HG03064 (cell line): ENCODE measurements at regions not wholly inside any gene's neighbourhood (a gene's known extent, or its start where the extent isn't known, plus 50 kb on each side); places are given as distances from the start of the nearest gene placed in this dataset.

Experiments
- ATAC-seq: cut with Tn5 transposase; IDR thresholded peaks from one replicate; pipeline ENCODE4 v1.9.1; 2021; ENCODE audit warnings: low read depth; ENCODE audit not compliant: unreplicated experiment

- ATAC-seq: no peak
Measured at GRCh38 chr4:127555106-127555505, 77.7 kb upstream of the INTU start.

GRCh38 chr4:127558088-127558487, 74.7 kb upstream of the INTU start:
- ATAC-seq: no peak

GRCh38 chr4:127558489-127559407, 74.0 kb upstream of the INTU start:
- ATAC-seq: no peak

GRCh38 chr4:127559981-127560380, 72.8 kb upstream of the INTU start:
- ATAC-seq: no peak

- ATAC-seq: no peak
Measured at GRCh38 chr4:127560755-127561154, 72.0 kb upstream of the INTU start.

GRCh38 chr4:127574643-127575042, 58.1 kb upstream of the INTU start:
- ATAC-seq: no peak

GRCh38 chr4:127575888-127576287, 56.9 kb upstream of the INTU start:
- no peak for ATAC-seq

- no peak for ATAC-seq
Measured at GRCh38 chr4:127578491-127578890, 54.3 kb upstream of the INTU start.

- ATAC-seq: no peak
Measured at GRCh38 chr4:127578967-127579366, 53.8 kb upstream of the INTU start.

GRCh38 chr4:127579821-127580220, 52.9 kb upstream of the INTU start:
- ATAC-seq: no peak

GRCh38 chr4:127580300-127580699, 52.5 kb upstream of the INTU start:
- no peak for ATAC-seq

GRCh38 chr4:127580891-127581290, 51.9 kb upstream of the INTU start:
- no peak for ATAC-seq
